ENCODE measurements at regions not wholly inside any gene's neighbourhood (a gene's known extent, or its start where the extent isn't known, plus 50 kb on each side); places are given as distances from the start of the nearest gene placed in this dataset.
A peak's percentile ranks its signal among the peaks of the same experiment; 100 is the strongest.

DNA sequence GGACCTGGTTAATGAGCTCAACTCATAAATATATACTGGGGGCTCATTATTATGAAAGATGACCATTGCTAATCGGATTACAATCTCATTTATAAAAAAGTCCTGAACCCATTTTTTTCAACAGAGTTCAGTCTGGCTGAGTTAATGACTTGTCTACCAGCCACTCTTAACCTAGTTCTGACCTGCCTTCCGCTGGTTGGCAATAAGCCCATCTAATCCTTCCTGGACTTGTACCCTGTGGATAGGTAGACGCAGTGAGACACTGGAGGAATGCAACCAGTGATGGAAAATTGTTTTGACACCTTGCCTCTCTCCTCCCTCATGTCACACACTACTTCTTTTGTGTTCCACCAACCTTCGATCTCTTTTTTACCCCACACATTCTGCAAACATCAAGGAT lies 279.9 kb downstream of the FOXO1 start:
- 86% methylated on average over 4 of the region's 4 CpGs for WGBS (ENCODE audit: insufficient coverage, low coverage, low lambda C conversion rate, missing lambda C conversion rate)
- intact Hi-C loops (cut with DNase I): no loop called here
- Histone ChIP-seq H3K27ac (no peak overlapping the region), H3K36me3 (no peaks in the 10 kb centered on the region), H3K4me3 (no peak overlapping the region), H3K9me3 (no peaks in the 10 kb centered on the region), H3K4me1 (no peaks in the 10 kb centered on the region), H3K27me3 (no peaks in the 10 kb centered on the region)
- no peak for ATAC-seq
- no peak for DNase-seq
- TF ChIP-seq, protein P1, sequence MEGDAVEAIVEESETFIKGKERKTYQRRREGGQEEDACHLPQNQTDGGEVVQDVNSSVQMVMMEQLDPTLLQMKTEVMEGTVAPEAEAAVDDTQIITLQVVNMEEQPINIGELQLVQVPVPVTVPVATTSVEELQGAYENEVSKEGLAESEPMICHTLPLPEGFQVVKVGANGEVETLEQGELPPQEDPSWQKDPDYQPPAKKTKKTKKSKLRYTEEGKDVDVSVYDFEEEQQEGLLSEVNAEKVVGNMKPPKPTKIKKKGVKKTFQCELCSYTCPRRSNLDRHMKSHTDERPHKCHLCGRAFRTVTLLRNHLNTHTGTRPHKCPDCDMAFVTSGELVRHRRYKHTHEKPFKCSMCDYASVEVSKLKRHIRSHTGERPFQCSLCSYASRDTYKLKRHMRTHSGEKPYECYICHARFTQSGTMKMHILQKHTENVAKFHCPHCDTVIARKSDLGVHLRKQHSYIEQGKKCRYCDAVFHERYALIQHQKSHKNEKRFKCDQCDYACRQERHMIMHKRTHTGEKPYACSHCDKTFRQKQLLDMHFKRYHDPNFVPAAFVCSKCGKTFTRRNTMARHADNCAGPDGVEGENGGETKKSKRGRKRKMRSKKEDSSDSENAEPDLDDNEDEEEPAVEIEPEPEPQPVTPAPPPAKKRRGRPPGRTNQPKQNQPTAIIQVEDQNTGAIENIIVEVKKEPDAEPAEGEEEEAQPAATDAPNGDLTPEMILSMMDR (IDR thresholded peaks at IDR 0.05): no peak
- TF ChIP-seq POLR2A (IDR thresholded peaks at IDR 0.05): no peak

GRCh38 chr13:40387775-40388174 lies 278.7 kb downstream of the FOXO1 start:
- WGBS (ENCODE audit: insufficient coverage, low coverage, low lambda C conversion rate, missing lambda C conversion rate): 96% methylated on average over 4 of the region's 6 CpGs
- TF ChIP-seq, protein P1 (IDR thresholded peaks at IDR 0.05): no peak
- no peak for TF ChIP-seq POLR2A (IDR thresholded peaks at IDR 0.05)
- H3K9me3 ChIP-seq: no peaks in the 10 kb centered on the region
- DNase-seq: no peak
- H3K27ac ChIP-seq: no peak overlapping the region
- no peaks in the 10 kb centered on the region for H3K27me3 ChIP-seq
- H3K36me3 ChIP-seq: no peaks in the 10 kb centered on the region
- H3K4me3 ChIP-seq: no peak overlapping the region
- no peak for ATAC-seq
- no peaks in the 10 kb centered on the region for H3K4me1 ChIP-seq
- intact Hi-C loops (cut with DNase I): no loop called here

DNA sequence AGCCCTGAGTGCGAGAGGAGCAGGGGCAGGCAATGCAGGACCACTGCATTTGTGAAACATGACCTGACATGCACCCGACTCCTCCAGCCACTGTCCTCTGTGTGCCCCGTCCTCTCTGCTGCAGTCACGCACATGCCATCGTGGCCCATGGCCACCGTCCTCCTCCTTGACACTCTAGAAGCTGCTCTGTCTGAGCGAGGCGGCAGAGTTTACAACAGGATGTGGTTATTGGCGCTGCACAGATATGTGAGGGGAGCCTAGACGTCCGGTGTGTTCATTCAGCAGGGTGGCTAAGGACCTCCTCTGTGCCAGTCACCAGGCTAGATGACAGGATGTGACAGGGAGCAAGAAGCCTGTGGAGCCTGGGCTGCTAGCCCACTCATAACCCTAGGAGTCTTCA lies 277.8 kb downstream of the FOXO1 start:
- Histone ChIP-seq H3K4me3 (no peak overlapping the region), H3K27me3 (no peaks in the 10 kb centered on the region), H3K4me1 (no peaks in the 10 kb centered on the region), H3K27ac (no peak overlapping the region), H3K36me3 (no peaks in the 10 kb centered on the region), H3K9me3 (no peaks in the 10 kb centered on the region)
- DNase-seq: peak in 1 of 3 donors; percentile 54
- 44% methylated on average over 7 of the region's 11 CpGs for WGBS (ENCODE audit: insufficient coverage, low coverage, low lambda C conversion rate, missing lambda C conversion rate)
- TF ChIP-seq, protein P1 (IDR thresholded peaks at IDR 0.05): no peak
- TF ChIP-seq POLR2A (IDR thresholded peaks at IDR 0.05): no peak
- ATAC-seq: peak; percentile 78 to 90 (median 80)
- intact Hi-C loops (cut with DNase I): no loop called here

DNA sequence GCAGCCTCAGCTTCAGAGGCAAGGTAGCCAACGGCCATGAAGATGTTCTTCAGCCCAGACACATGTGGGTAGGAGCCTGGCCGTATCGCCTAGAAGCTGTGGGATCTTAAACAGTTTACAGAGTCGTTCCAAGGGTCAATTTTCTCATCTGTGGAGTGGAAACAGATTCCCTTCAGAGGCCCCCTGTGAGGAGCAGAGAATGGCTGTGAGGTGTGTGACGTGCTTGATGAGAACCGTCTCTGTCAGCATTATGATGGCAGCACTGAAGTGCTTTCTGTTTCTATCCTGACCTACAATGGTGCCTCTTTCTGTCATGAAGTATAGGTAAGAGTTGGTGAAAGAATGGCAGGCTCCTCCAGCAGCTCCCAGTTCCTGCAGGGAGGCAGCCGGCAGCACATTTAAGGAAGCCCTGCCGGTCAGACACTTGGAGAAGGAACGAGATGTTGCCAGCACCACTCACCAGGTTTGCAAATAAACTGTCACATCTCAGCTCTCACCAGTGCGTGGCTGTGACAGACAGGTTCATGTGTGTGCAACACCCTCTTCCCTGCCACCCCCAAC lies 277.3 kb downstream of the FOXO1 start:
- TF ChIP-seq, protein P1 (IDR thresholded peaks at IDR 0.05): no peak
- TF ChIP-seq POLR2A (IDR thresholded peaks at IDR 0.05): no peak
- 52% methylated on average over 3 of the region's 10 CpGs for WGBS (ENCODE audit: insufficient coverage, low coverage, low lambda C conversion rate, missing lambda C conversion rate)
- intact Hi-C loops (cut with DNase I): no loop called here
- H3K4me3 ChIP-seq: no peak overlapping the region
- no peaks in the 10 kb centered on the region for H3K4me1 ChIP-seq
- peak; percentile 34 to 58 (median 42) for ATAC-seq
- DNase-seq: no peak
- H3K27ac ChIP-seq: no peak overlapping the region
- no peaks in the 10 kb centered on the region for H3K27me3 ChIP-seq
- no peaks in the 10 kb centered on the region for H3K36me3 ChIP-seq
- H3K9me3 ChIP-seq: no peaks in the 10 kb centered on the region

Data from right lobe of liver (tissue), 6 donors.